ENCODE measurements at regions not wholly inside any gene's neighbourhood (a gene's known extent, or its start where the extent isn't known, plus 50 kb on each side); places are given as distances from the start of the nearest gene placed in this dataset.

GRCh38 chr12:131489718-131490117 lies 221.2 kb upstream of the SFSWAP start:
- no peak for DNase-seq (ENCODE audit: extremely low read depth in 1 of 11, low read depth in 9 of 11, low spot score in 4 of 11)

DNA sequence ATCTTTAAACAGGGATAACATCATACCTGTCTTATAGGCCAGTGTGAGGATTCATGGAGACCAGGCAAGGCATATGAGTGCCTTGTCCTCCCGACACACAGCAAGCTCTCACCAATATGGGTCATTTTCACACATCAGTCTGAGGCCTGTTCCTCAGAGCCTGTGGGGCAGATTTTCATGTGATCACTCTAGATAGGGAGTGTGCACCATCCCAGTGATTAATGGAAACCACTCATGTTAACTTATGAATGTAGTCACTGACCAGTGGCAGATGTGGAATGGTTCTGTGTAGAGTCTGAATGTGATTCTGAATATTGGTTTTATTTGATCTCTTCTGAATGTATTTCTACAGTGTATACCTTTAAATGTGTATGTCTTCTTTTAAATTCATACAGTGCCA lies 219.7 kb upstream of the SFSWAP start:
- DNase-seq (ENCODE audit: extremely low read depth in 1 of 11, low read depth in 9 of 11, low spot score in 4 of 11): no peak

- DNase-seq (ENCODE audit: extremely low read depth in 1 of 11, low read depth in 9 of 11, low spot score in 4 of 11): no peak
Observed at GRCh38 chr12:131491916-131492490, 218.9 kb upstream of the SFSWAP start.

GRCh38 chr12:131493068-131493826 lies 217.6 kb upstream of the SFSWAP start:
- no peak for DNase-seq (ENCODE audit: extremely low read depth in 1 of 11, low read depth in 9 of 11, low spot score in 4 of 11)

GRCh38 chr12:131494216-131494615 lies 216.7 kb upstream of the SFSWAP start:
- DNase-seq (ENCODE audit: extremely low read depth in 1 of 11, low read depth in 9 of 11, low spot score in 4 of 11): no peak

DNA sequence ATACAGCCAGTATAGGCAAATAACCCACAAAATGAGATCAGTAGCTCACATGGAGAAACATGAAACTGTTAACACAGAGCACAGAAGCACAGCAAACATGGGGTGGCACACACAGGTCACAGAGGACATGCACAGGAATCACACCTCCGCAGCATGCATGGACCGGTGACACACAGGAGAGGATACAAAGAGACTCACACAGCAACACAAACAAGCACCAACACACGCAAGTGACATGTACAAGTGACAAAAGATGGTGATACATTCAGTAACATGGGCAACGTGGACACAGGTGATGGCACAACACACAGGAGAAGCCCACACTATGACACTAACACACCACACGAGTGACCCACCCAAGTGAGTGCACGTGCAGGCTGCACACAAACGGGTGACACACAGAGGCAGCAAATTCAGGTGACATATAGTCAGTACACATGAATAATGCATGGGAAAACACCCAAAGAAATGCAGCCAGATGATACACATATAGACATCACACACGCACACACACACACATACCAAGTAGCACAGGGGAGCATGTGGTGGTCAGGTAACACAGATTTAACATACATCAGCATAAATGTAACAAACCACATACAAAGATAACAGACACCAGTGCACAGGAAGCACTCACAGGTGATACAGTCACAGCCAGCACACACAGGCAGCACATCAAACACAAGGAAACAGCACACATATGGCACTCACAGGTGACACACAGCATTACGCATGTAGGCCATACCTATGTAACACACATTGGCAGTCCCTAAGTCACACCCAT lies 216.0 kb upstream of the SFSWAP start:
- DNase-seq (ENCODE audit: extremely low read depth in 1 of 11, low read depth in 9 of 11, low spot score in 4 of 11): no peak

- no peak for DNase-seq (ENCODE audit: extremely low read depth in 1 of 11, low read depth in 9 of 11, low spot score in 4 of 11)
Observed at GRCh38 chr12:131497966-131498365, 212.9 kb upstream of the SFSWAP start.

DNA sequence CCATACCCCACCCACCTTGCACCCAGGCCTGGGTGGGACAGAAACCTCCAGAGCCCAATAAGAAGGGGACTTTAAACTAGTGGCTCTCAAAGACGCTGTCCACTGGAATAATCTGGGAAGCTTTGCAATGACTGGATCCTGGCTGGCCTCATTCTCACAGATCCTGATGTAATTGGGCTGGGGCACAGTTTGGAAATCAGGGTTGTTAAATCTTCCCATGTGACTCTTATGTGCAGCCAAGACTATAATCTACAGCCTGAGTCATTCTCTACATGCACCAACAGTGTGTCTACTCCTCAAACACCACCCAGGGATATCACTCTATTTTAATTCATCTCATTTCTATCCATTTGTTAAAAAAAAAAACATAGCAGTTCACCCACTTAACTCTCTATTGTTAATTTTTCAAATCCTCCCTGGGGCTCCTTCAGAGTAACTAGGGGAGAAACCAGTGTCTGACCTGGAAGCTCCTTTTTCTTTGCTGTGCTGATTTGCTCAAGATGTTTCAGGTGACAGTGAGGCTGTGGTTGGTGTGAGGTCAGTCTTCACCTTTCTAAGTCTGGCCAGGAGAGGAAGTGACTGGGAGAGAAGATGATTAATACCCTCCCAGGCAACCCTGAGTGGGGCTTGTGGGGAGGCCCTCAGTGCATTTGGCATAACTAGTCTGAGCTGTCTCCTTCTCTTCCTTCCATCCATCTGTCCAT lies 211.6 kb upstream of the SFSWAP start:
- DNase-seq (ENCODE audit: extremely low read depth in 1 of 11, low read depth in 9 of 11, low spot score in 4 of 11): no peak

DNA sequence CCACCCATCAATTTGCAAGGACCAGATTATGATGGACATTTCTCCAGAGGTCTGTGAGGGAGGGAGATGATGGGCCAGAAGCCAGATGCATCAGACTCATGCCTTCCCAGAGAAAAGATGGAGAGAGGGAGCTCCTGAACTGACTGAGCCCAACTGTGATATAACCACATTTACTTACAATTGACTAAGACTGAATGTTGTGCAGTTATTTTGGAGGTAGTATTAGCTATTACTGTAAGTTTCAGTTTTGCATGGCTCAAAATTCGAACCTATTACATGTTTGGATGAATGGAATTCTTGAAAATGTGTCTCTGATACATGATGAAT lies 211.1 kb upstream of the SFSWAP start:
- DNase-seq (ENCODE audit: extremely low read depth in 1 of 11, low read depth in 9 of 11, low spot score in 4 of 11): no peak

DNA sequence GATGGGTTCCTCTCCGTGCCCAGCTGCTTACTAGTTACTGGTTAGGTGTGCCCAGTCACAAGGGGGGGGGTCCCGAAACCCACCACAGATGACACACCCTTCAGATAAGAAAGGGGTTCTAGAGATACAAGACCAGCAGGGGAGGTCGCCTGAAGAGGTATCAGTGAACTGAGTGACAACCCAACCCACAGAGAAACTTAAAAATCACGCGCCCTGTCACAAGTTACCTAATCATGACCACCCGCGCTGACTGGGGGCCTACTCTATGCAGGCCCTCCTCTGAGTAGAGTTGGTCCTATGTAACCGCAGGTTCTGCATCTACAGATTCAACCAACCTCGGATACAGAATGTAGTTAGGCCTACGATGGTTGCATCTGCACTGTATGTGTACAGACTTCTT lies 210.3 kb upstream of the SFSWAP start:
- no peak for DNase-seq (ENCODE audit: extremely low read depth in 1 of 11, low read depth in 9 of 11, low spot score in 4 of 11)

- DNase-seq (ENCODE audit: extremely low read depth in 1 of 11, low read depth in 9 of 11, low spot score in 4 of 11): no peak
Observed at GRCh38 chr12:131505561-131505960, 205.3 kb upstream of the SFSWAP start.

- DNase-seq (ENCODE audit: extremely low read depth in 1 of 11, low read depth in 9 of 11, low spot score in 4 of 11): no peak
Observed at GRCh38 chr12:131506426-131506825, 204.5 kb upstream of the SFSWAP start.

GRCh38 chr12:131507094-131507493 lies 203.8 kb upstream of the SFSWAP start:
- DNase-seq (ENCODE audit: extremely low read depth in 1 of 11, low read depth in 9 of 11, low spot score in 4 of 11): no peak

- DNase-seq (ENCODE audit: extremely low read depth in 1 of 11, low read depth in 9 of 11, low spot score in 4 of 11): no peak
Observed at GRCh38 chr12:131507881-131508280, 203.0 kb upstream of the SFSWAP start.

GRCh38 chr12:131509701-131510100 lies 201.2 kb upstream of the SFSWAP start:
- no peak for DNase-seq (ENCODE audit: extremely low read depth in 1 of 11, low read depth in 9 of 11, low spot score in 4 of 11)

DNA sequence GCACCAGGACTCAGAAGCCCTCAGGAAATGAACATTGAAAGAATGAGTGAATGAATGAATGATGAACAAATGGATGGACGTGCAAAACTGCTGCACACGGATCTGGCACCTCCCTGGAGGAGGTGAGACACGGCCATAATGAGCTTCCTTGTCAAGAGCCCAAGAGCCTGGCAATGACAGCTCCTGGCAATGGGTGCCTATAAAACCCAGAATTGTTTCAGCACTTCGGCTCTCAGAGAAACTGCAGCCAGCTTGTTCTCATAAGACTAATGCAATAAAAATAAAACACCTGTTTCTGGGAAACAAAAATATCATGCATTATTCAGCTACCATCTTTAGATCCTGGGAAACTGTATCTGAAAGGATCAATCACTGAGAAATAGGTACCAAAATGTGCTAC lies 200.5 kb upstream of the SFSWAP start:
- no peak for DNase-seq (ENCODE audit: extremely low read depth in 1 of 11, low read depth in 9 of 11, low spot score in 4 of 11)

GRCh38 chr12:131511391-131511802 lies 199.5 kb upstream of the SFSWAP start:
- no peak for DNase-seq (ENCODE audit: extremely low read depth in 1 of 11, low read depth in 9 of 11, low spot score in 4 of 11)

DNA sequence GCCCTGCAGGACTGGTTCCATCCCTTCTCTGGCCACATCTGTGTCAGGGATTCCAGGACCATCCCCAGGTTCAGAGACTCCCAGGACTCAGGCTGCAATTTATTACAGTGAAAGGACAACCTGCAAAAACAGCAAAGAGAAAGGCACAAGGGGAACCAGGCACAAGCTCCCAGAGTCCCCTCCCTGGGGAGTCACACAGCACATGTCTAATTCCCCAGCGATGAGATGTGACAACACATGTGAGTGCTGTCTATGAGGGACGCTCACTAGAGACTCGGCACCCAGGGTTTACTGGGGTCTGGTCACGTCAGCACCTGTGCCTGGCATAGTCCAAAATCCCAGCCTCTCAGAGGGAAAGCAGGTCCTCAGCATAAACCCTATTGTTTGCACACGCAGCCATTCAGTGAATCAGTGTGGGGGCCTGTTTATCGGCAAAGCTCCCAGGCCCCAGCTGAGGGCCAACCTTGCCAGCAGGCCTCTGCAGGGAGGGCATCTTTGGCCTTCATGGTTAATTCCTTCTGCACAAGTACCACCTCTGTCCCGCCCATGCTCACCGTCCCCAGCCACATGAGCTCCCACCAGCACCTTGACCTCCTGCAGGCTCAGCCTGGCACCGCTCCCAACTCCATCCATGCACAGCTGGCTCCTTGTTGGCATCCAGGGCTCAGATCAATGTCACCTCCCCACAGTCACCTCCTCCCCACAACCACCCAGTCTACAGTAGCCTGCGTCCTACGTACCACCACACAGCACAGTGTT lies 198.9 kb upstream of the SFSWAP start:
- no peak for DNase-seq (ENCODE audit: extremely low read depth in 1 of 11, low read depth in 9 of 11, low spot score in 4 of 11)

GRCh38 chr12:131513606-131514005 lies 197.3 kb upstream of the SFSWAP start:
- DNase-seq (ENCODE audit: extremely low read depth in 1 of 11, low read depth in 9 of 11, low spot score in 4 of 11): no peak

All from renal cortex interstitium (tissue), 11 donors.